WERI-Rb-1 (cell line): ENCODE measurements at regions not wholly inside any gene's neighbourhood (a gene's known extent, or its start where the extent isn't known, plus 50 kb on each side); places are given as distances from the start of the nearest gene placed in this dataset.

Experiments
- DNase-seq: peaks from one replicate; pipeline ENCODE4 v3.0.0-alpha.2; 2020
- H3K27ac ChIP-seq: fragments of 250-450 bp; sonication (Bioruptor Pico); 2 replicates; pipeline ENCODE4 v1.5.1; 2020; ENCODE audit warnings: mild to moderate bottlenecking, moderate library complexity
- H3K27me3 ChIP-seq: fragments of 250-450 bp; sonication (Bioruptor Pico); 2 replicates; pipeline ENCODE4 v1.5.1; 2021; ENCODE audit warnings: mild to moderate bottlenecking, low read depth, moderate library complexity; ENCODE audit not compliant: insufficient read depth, severe bottlenecking
- H3K36me3 ChIP-seq: fragments of 250-450 bp; sonication (Bioruptor Pico); 2 replicates; pipeline ENCODE4 v1.5.1; 2020; ENCODE audit warnings: mild to moderate bottlenecking, moderate library complexity
- H3K4me3 ChIP-seq: 2 replicates; pipeline ENCODE4 v1.5.1; 2011; ENCODE audit warnings: low read depth, mild to moderate bottlenecking, control low read depth, low read length
- H3K9me3 ChIP-seq: fragments of 250-450 bp; sonication (Bioruptor Pico); 2 replicates; pipeline ENCODE4 v1.5.1; 2021; ENCODE audit warnings: mild to moderate bottlenecking, moderate library complexity; ENCODE audit not compliant: severe bottlenecking
- TF ChIP-seq, protein P1 (sequence below): IDR thresholded peaks from 2 replicates; pipeline ENCODE4 v1.5.1; 2011; ENCODE audit warnings: low read depth, mild to moderate bottlenecking, control low read depth, inconsistent platforms, low read length

DNA sequence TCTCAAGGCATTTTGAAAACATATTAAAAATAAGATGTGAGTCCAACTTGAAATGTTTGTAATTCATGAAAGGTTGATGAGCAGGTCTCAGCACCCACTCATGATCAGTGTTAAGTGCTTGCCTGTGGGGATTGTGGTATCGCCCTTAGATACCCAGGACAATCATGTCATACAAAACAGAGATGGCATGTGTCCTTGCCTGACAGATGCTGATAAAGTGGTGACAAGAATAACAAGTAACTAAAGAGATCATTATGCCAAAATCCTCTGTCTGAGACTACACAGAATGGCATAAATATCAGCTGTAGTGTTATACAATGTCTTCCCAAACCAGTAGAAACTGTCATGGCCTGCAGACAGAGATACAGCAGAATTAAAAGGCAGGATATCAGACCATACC, 930.3 kb downstream of the SUCLG1 start:
- Histone ChIP-seq H3K27me3 (no peaks in the 10 kb centered on the region), H3K36me3 (no peaks in the 10 kb centered on the region), H3K27ac (no peak overlapping the region), H3K4me3 (no peak overlapping the region), H3K9me3 (no peaks in the 10 kb centered on the region)
- DNase-seq: no peak
- TF ChIP-seq, protein P1, sequence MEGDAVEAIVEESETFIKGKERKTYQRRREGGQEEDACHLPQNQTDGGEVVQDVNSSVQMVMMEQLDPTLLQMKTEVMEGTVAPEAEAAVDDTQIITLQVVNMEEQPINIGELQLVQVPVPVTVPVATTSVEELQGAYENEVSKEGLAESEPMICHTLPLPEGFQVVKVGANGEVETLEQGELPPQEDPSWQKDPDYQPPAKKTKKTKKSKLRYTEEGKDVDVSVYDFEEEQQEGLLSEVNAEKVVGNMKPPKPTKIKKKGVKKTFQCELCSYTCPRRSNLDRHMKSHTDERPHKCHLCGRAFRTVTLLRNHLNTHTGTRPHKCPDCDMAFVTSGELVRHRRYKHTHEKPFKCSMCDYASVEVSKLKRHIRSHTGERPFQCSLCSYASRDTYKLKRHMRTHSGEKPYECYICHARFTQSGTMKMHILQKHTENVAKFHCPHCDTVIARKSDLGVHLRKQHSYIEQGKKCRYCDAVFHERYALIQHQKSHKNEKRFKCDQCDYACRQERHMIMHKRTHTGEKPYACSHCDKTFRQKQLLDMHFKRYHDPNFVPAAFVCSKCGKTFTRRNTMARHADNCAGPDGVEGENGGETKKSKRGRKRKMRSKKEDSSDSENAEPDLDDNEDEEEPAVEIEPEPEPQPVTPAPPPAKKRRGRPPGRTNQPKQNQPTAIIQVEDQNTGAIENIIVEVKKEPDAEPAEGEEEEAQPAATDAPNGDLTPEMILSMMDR: no peak

DNA sequence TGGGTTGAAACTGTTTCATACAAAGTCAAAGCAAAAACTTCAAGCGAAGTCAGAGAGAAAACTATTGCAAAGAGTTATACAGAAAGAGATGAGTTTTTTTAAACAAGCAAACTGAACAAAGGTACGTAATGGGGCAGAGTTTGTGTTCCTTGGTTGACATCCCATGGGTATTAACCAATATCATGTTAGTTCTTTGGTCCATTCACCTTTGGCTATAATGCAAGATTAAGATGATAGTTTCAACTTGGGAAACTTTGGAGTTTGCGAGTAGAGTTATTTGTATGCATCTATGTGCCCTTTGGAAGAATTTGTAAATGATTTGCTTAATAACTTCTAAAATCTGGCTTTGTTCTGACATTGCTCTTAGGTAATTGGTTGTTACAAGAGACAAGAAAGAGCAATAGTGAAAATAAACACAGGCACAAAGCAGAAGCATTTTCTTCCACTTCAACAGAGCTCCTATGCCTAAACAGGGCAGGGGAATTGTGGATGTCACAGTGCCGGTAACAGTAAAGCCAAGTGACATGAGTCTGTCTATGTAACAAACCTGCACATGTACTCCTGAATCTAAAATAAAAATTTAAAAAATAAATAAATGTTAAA, 936.1 kb downstream of the SUCLG1 start:
- TF ChIP-seq, protein P1: no peak
- H3K27me3 ChIP-seq: no peaks in the 10 kb centered on the region
- no peak overlapping the region for H3K4me3 ChIP-seq
- no peaks in the 10 kb centered on the region for H3K9me3 ChIP-seq
- H3K27ac ChIP-seq: no peak overlapping the region
- no peak for DNase-seq
- H3K36me3 ChIP-seq: no peaks in the 10 kb centered on the region

DNA sequence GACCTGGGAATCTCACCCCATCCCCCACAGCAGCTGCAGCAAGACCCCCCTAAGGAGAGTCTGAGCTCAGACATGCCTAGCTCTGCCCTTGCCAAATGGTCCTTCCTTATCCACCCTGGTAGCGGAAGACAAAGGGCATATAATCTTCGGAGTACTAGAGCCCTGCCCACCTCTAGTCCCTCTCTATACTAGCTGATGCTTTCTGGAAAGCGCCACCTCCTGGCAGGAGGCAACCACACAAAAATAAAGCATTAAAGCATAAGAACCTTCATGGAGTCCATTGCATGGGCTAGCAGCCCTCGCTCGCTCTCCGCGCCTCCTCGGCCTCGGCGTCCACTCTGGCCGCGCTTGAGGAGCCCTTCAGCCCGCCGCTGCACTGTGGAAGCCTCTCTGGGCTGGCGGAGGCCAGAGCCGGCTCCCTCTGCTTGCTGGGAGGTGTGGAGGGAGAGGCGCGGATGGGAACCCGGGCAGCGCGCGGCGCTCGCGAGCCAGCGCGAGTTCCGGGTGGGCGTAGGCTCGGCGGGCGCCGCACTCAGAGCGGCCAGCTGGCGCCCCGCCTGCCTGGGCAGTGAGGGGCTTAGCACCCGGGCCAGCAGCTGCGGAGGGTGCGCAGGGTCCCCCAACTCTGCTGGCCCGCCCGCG, 941.2 kb downstream of the SUCLG1 start:
- H3K9me3 ChIP-seq: no peaks in the 10 kb centered on the region
- no peak overlapping the region for H3K27ac ChIP-seq
- peak; percentile 8 for DNase-seq
- no peak overlapping the region for H3K4me3 ChIP-seq
- H3K27me3 ChIP-seq: no peaks in the 10 kb centered on the region
- H3K36me3 ChIP-seq: no peaks in the 10 kb centered on the region
- TF ChIP-seq, protein P1: no peak

DNA sequence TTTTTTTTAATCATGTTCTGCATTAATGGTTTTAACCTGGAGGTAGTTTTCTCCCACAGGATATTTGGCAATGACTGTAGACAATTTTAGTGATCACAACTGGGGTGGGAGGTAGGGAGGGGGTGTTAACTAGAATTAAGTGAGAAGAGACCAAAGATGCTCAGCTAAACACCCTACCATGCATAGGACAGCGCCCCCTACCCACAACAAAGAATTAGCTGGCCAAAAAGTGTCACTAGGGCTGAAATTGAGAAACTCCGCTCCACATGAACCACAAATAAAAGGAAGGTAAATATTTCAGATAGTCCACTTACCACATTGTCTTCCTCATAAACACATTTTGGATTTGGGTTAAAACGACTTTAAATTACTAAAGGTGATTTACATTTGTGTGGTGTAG, 942.6 kb downstream of the SUCLG1 start:
- H3K27ac ChIP-seq: no peak overlapping the region
- TF ChIP-seq, protein P1: 0 out of 2 replicates have a peak, but pooled peaks have one; percentile 33
- no peaks in the 10 kb centered on the region for H3K9me3 ChIP-seq
- no peaks in the 10 kb centered on the region for H3K27me3 ChIP-seq
- peak; percentile 11 for DNase-seq
- no peaks in the 10 kb centered on the region for H3K36me3 ChIP-seq
- no peak overlapping the region for H3K4me3 ChIP-seq

- Histone ChIP-seq H3K27ac (no peak overlapping the region), H3K36me3 (no peaks in the 10 kb centered on the region), H3K9me3 (peaks cover 2% of the 10 kb centered on the region)
Measured at GRCh38 chr2:83487451-83487850, 971.6 kb downstream of the SUCLG1 start.

More at GRCh38 chr2:83487451-83487850, 971.6 kb downstream of the SUCLG1 start:
- no peak for DNase-seq
- Histone ChIP-seq H3K27me3 (no peaks in the 10 kb centered on the region), H3K4me3 (no peak overlapping the region)
- TF ChIP-seq, protein P1: no peak
